Keratinocyte (primary cell): ENCODE measurements at regions not wholly inside any gene's neighbourhood (a gene's known extent, or its start where the extent isn't known, plus 50 kb on each side); places are given as distances from the start of the nearest gene placed in this dataset.

Experiments used
- DNase-seq: peaks from one replicate; pipeline ENCODE4 v3.0.0-alpha.2; 2011; ENCODE audit warnings: low read depth, missing footprints, low spot score
- FAIRE-seq: peaks from 2 replicates; lab custom pipeline; 2011; peaks lifted over from hg19 to GRCh38; lab: Jason Lieb, UNC
- H2AFZ ChIP-seq: 2 replicates; pipeline ENCODE4 v1.6.0; 2012; ENCODE audit warnings: low read length, control low read depth, inconsistent platforms; ENCODE audit not compliant: control insufficient read depth
- H3K27ac ChIP-seq: 2 replicates; pipeline ENCODE4 v1.5.1; 2011; ENCODE audit warnings: low read length; ENCODE audit not compliant: control insufficient read depth, insufficient read depth
- H3K27me3 ChIP-seq: 3 replicates; pipeline ENCODE4 v1.6.0; 2011; ENCODE audit warnings: low read length; ENCODE audit not compliant: control insufficient read depth, insufficient read depth; ENCODE audit errors: extremely low read depth
- H3K36me3 ChIP-seq, 2 experiments: 2 replicates in 1 of 2; 3 replicates in 1 of 2; pipeline ENCODE4 v1.5.1; 2011; ENCODE audit warnings: low read length in 2 of 2, mild to moderate bottlenecking in 1 of 2; ENCODE audit not compliant: control insufficient read depth in 2 of 2, insufficient read depth in 2 of 2; ENCODE audit errors: extremely low read depth in 1 of 2
- H3K4me1 ChIP-seq: 3 replicates; pipeline ENCODE4 v1.5.1; 2011; ENCODE audit warnings: low read length; ENCODE audit not compliant: control insufficient read depth, insufficient read depth; ENCODE audit errors: extremely low read depth
- H3K4me2 ChIP-seq: 3 replicates; pipeline ENCODE4 v1.6.0; 2011; ENCODE audit warnings: low read depth, low read length; ENCODE audit not compliant: control insufficient read depth, insufficient read depth; ENCODE audit errors: extremely low read depth
- H3K4me3 ChIP-seq, 3 experiments: fragments of 200-600 bp in 1 of 3; sonication (generic) in 1 of 3; 2 replicates in 2 of 3; 3 replicates in 1 of 3; pipeline ENCODE4 v1.5.1; 2011 to 2016; ENCODE audit warnings: low read length in 3 of 3, mild to moderate bottlenecking in 3 of 3, control low read depth in 2 of 3, inconsistent platforms in 1 of 3, low read depth in 1 of 3, mixed read lengths in 1 of 3, mixed run types in 1 of 3, moderate library complexity in 1 of 3; ENCODE audit not compliant: control insufficient read depth in 2 of 3, insufficient read depth in 2 of 3; ENCODE audit errors: extremely low read depth in 1 of 3
- H3K79me2 ChIP-seq: 2 replicates; pipeline ENCODE4 v1.6.0; 2012; ENCODE audit warnings: low read length; ENCODE audit not compliant: control insufficient read depth, insufficient read depth
- H3K9ac ChIP-seq: 3 replicates; pipeline ENCODE4 v1.6.0; 2011; ENCODE audit warnings: low read length; ENCODE audit not compliant: control insufficient read depth, insufficient read depth; ENCODE audit errors: extremely low read depth
- H3K9me1 ChIP-seq: 3 replicates; pipeline ENCODE4 v1.6.0; 2011; ENCODE audit warnings: low read length; ENCODE audit not compliant: control insufficient read depth, insufficient read depth; ENCODE audit errors: extremely low read depth
- H3K9me3 ChIP-seq: 2 replicates; pipeline ENCODE4 v1.5.1; 2012; ENCODE audit warnings: low read depth, low read length; ENCODE audit not compliant: control insufficient read depth
- H4K20me1 ChIP-seq: 3 replicates; pipeline ENCODE4 v1.6.0; 2011; ENCODE audit warnings: low read length; ENCODE audit not compliant: control insufficient read depth, insufficient read depth; ENCODE audit errors: extremely low read depth
- CTCF ChIP-seq, 3 experiments: IDR thresholded peaks in 1 of 3; conservative IDR thresholded peaks in 1 of 3; optimal IDR thresholded peaks in 1 of 3; 2 replicates in 2 of 3; 3 replicates in 1 of 3; pipeline versions ENCODE3 to v1.5.1; 2011; ENCODE audit warnings: low read length in 3 of 3, mild to moderate bottlenecking in 3 of 3, moderate library complexity in 2 of 3, control low read depth in 1 of 3, inconsistent platforms in 1 of 3; ENCODE audit not compliant: insufficient read depth in 2 of 3; ENCODE audit errors: extremely low read depth in 1 of 3
- EZH2 ChIP-seq: IDR thresholded peaks from one replicate; pipeline ENCODE4 v1.6.1; 2012; ENCODE audit warnings: inconsistent platforms, mild to moderate bottlenecking, low read length, moderate library complexity
- dilution Hi-C: fragments of 300-500 bp; cut with MboI; formaldehyde crosslinking; loops from one replicate; pipeline ENCODE4 v1.7.0; 2020; ENCODE audit warnings: low sequenced_read_pairs; ENCODE audit not compliant: extremely low pct_ligation_motif_present

- Histone ChIP-seq H2AFZ (no peak overlapping the region), H3K27me3 (no peaks in the 10 kb centered on the region), H3K9ac (no peak overlapping the region), H3K4me3 (no peak overlapping the region), H4K20me1 (no peaks in the 10 kb centered on the region), H3K4me1 (no peaks in the 10 kb centered on the region), H3K36me3 (no peaks in the 10 kb centered on the region), H3K4me2 (no peak overlapping the region), H3K9me3 (no peaks in the 10 kb centered on the region), H3K79me2 (no peaks in the 10 kb centered on the region), H3K27ac (no peak overlapping the region), H3K9me1 (no peaks in the 10 kb centered on the region)
- DNase-seq: no peak
- dilution Hi-C loops: no loop called here
- TF ChIP-seq EZH2 (no peak), CTCF (optimal IDR thresholded peaks at IDR 0.05 in 1 of 3, IDR thresholded peaks at IDR 0.05 in 1 of 3, conservative IDR thresholded peaks at IDR 0.05 in 1 of 3; ENCODE audit: extremely low read depth in 1 of 3, insufficient read depth in 2 of 3, low read length in 3 of 3) (no peak)
- no peak for FAIRE-seq
These were observed 104.6 kb downstream of the AMY1C start for GRCh38 chr1:103854279-103854678.

GRCh38 chr1:103859721-103860120 lies 110.0 kb downstream of the AMY1C start:
- no peak for DNase-seq

More at GRCh38 chr1:103859721-103860120, 110.0 kb downstream of the AMY1C start:
- TF ChIP-seq EZH2 (no peak), CTCF (optimal IDR thresholded peaks at IDR 0.05 in 1 of 3, IDR thresholded peaks at IDR 0.05 in 1 of 3, conservative IDR thresholded peaks at IDR 0.05 in 1 of 3; ENCODE audit: extremely low read depth in 1 of 3, insufficient read depth in 2 of 3, low read length in 3 of 3) (no peak)
- Histone ChIP-seq H2AFZ (no peak overlapping the region), H3K4me2 (no peak overlapping the region), H3K27me3 (no peaks in the 10 kb centered on the region), H3K4me1 (no peaks in the 10 kb centered on the region), H3K27ac (no peak overlapping the region), H3K4me3 (no peak overlapping the region), H3K9me1 (no peaks in the 10 kb centered on the region), H3K9me3 (no peaks in the 10 kb centered on the region), H3K36me3 (no peaks in the 10 kb centered on the region), H3K9ac (no peak overlapping the region), H4K20me1 (no peaks in the 10 kb centered on the region), H3K79me2 (no peaks in the 10 kb centered on the region)
- dilution Hi-C loops: no loop called here
- no peak for FAIRE-seq
